CD4-positive, alpha-beta T cell (primary cell): ENCODE measurements at regions not wholly inside any gene's neighbourhood (a gene's known extent, or its start where the extent isn't known, plus 50 kb on each side); places are given as distances from the start of the nearest gene placed in this dataset.

Source experiments
- ATAC-seq: fragments of 200-7000 bp; cut with Tn5 transposase; one replicate; pipeline ENCODE4 v1.10.0; 2022; ENCODE audit warnings: mild to moderate bottlenecking; ENCODE audit not compliant: poor library complexity
- CTCF ChIA-PET: fragments of 350-600 bp; sonication (Branson Sonifier 250); formaldehyde crosslinking; loops from one replicate; lab custom pipeline; 2021; ENCODE audit warnings: antibody characterized with exemption, inconsistent platforms; lab: Charles Lee
- POLR2A ChIA-PET: fragments of 350-600 bp; sonication (Branson Sonifier 250); formaldehyde crosslinking; loops from one replicate; lab custom pipeline; 2021; ENCODE audit warnings: antibody characterized with exemption, inconsistent platforms; lab: Charles Lee
- DNase-seq, 14 experiments: peaks; one replicate each; pipeline ENCODE4 v3.0.0-alpha.2; 2013 to 2020; ENCODE audit warnings: mixed read lengths in 2 of 14
- H3K27ac ChIP-seq, 2 donors: one replicate each; pipeline versions ENCODE4 v1.5.1 to v1.7.0; 2013; ENCODE audit warnings: low read length in 2 of 2, low read depth in 1 of 2, mild to moderate bottlenecking in 1 of 2
- H3K27me3 ChIP-seq, 2 experiments: 1 replicate in 1 of 2; 2 replicates in 1 of 2; pipeline versions ENCODE4 v1.6.1 to v1.7.0; 2013; ENCODE audit warnings: low read length in 2 of 2, control low read depth in 1 of 2, mild to moderate bottlenecking in 1 of 2, moderate library complexity in 1 of 2; ENCODE audit not compliant: insufficient read depth in 2 of 2, control insufficient read depth in 1 of 2
- H3K36me3 ChIP-seq: one replicate; pipeline ENCODE4 v1.6.1; 2013; ENCODE audit warnings: low read length, control low read depth; ENCODE audit not compliant: insufficient read depth
- H3K4me1 ChIP-seq: one replicate; pipeline ENCODE4 v1.6.1; 2013; ENCODE audit warnings: low read length, control low read depth; ENCODE audit not compliant: insufficient read depth
- H3K4me3 ChIP-seq: one replicate; pipeline ENCODE4 v1.5.1; 2013; ENCODE audit warnings: mild to moderate bottlenecking, low read length, moderate library complexity
- H3K9me3 ChIP-seq, 2 experiments: 1 replicate in 1 of 2; 2 replicates in 1 of 2; pipeline versions ENCODE4 v1.6.1 to v1.7.0; 2013; ENCODE audit warnings: low read length in 2 of 2, mild to moderate bottlenecking in 2 of 2, control low read depth in 1 of 2, moderate library complexity in 1 of 2; ENCODE audit not compliant: control insufficient read depth in 1 of 2, insufficient read depth in 1 of 2
- H3K27ac Mint-ChIP-seq: one replicate; pipeline ENCODE4 v1.8.0; 2020; ENCODE audit warnings: mixed read lengths
- H3K27me3 Mint-ChIP-seq: one replicate; pipeline ENCODE4 v1.8.0; 2021; ENCODE audit warnings: mixed read lengths
- H3K36me3 Mint-ChIP-seq: one replicate; pipeline ENCODE4 v1.8.0; 2021; ENCODE audit warnings: low read depth, mixed read lengths
- H3K4me1 Mint-ChIP-seq: one replicate; pipeline ENCODE4 v1.8.0; 2021; ENCODE audit warnings: low read depth, mixed read lengths
- H3K4me3 Mint-ChIP-seq: one replicate; pipeline ENCODE4 v1.8.0; 2020; ENCODE audit warnings: mild to moderate bottlenecking, mixed read lengths
- H3K9me3 Mint-ChIP-seq: one replicate; pipeline ENCODE4 v1.8.0; 2020; ENCODE audit warnings: mixed read lengths
- intact Hi-C, 2 experiments: fragments of 100-400 bp; cut with DNase I in 1 of 2; cut with micrococcal nuclease in 1 of 2; formaldehyde crosslinking; loops; one replicate each; pipeline versions ENCODE4 v1.15.1 to v1.9.0; 2023 to 2025; cut with DNase I, micrococcal nuclease
- TF ChIP-seq, protein P1 (sequence below): fragments of 200-600 bp; IDR thresholded peaks from one replicate; pipeline ENCODE4 v1.8.0; 2022; ENCODE audit warnings: antibody characterized with exemption, mild to moderate bottlenecking

DNA sequence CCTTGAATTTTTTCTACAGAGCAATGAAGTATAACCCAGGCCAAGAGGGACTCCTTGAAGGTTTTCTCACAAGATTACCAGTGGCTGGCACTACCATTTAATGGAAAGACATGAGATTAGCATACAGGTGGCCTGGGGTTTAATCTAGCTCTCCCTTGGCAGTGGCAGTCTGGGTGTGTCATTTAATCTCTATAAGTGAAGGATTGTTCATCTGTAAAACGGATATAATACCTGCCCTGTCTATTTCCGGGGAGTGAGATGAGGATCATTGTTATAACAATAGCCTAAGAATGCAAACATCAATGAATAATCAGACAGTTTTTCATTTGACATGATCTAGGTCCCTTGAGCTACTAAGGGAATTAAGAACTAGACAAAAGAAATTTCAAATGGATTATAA lies 168.7 kb upstream of the CPNE8 start:
- no peaks in the 10 kb centered on the region for H3K36me3 ChIP-seq
- CTCF ChIA-PET, result no interaction called here
- Mint-ChIP-seq H3K9me3 (no peaks in the 10 kb centered on the region), H3K27ac (no peak overlapping the region), H3K4me1 (no peaks in the 10 kb centered on the region), H3K4me3 (no peak overlapping the region), H3K27me3 (no peaks in the 10 kb centered on the region), H3K36me3 (no peaks in the 10 kb centered on the region)
- no peak overlapping the region for H3K4me3 ChIP-seq
- no peaks in the 10 kb centered on the region for H3K27me3 ChIP-seq
- no peaks in the 10 kb centered on the region for H3K4me1 ChIP-seq
- TF ChIP-seq, protein P1, sequence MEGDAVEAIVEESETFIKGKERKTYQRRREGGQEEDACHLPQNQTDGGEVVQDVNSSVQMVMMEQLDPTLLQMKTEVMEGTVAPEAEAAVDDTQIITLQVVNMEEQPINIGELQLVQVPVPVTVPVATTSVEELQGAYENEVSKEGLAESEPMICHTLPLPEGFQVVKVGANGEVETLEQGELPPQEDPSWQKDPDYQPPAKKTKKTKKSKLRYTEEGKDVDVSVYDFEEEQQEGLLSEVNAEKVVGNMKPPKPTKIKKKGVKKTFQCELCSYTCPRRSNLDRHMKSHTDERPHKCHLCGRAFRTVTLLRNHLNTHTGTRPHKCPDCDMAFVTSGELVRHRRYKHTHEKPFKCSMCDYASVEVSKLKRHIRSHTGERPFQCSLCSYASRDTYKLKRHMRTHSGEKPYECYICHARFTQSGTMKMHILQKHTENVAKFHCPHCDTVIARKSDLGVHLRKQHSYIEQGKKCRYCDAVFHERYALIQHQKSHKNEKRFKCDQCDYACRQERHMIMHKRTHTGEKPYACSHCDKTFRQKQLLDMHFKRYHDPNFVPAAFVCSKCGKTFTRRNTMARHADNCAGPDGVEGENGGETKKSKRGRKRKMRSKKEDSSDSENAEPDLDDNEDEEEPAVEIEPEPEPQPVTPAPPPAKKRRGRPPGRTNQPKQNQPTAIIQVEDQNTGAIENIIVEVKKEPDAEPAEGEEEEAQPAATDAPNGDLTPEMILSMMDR, result no peak
- H3K27ac ChIP-seq, result no peak overlapping the region
- no peaks in the 10 kb centered on the region for H3K9me3 ChIP-seq
- POLR2A ChIA-PET, result no interaction called here
- no peak for ATAC-seq
- intact Hi-C loops, result no loop called here
- no peak for DNase-seq

DNA sequence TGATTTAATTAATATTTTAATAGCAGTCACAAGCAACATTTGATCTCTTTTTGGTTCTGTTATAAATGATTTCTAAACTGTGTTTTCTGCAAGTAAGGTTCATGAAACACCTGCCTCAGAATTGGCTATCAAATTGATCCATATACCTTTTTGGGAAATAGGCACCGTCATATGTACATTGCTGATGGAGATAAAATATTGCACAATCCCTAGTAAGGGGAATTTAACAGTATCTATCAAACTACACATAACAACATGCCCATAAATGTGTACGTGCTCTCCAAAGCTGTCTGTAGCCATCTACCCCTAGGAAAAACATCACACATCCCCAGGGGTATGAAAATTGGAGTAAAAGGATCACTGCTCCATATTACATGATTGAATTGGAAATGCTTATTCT lies 167.3 kb upstream of the CPNE8 start:
- no peaks in the 10 kb centered on the region for H3K27me3 Mint-ChIP-seq
- no peaks in the 10 kb centered on the region for H3K9me3 Mint-ChIP-seq
- no peaks in the 10 kb centered on the region for H3K9me3 ChIP-seq
- H3K27ac Mint-ChIP-seq, result no peak overlapping the region
- TF ChIP-seq, protein P1, result no peak
- no peak overlapping the region for H3K27ac ChIP-seq
- no peak overlapping the region for H3K4me3 ChIP-seq
- H3K36me3 Mint-ChIP-seq, result no peaks in the 10 kb centered on the region
- no peaks in the 10 kb centered on the region for H3K4me1 Mint-ChIP-seq
- POLR2A ChIA-PET, result no interaction called here
- intact Hi-C loops, result no loop called here
- DNase-seq (no peak), ATAC-seq (no peak)
- H3K4me1 ChIP-seq, result no peaks in the 10 kb centered on the region
- no peaks in the 10 kb centered on the region for H3K27me3 ChIP-seq
- H3K36me3 ChIP-seq, result no peaks in the 10 kb centered on the region
- CTCF ChIA-PET, result no interaction called here
- H3K4me3 Mint-ChIP-seq, result no peak overlapping the region

DNA sequence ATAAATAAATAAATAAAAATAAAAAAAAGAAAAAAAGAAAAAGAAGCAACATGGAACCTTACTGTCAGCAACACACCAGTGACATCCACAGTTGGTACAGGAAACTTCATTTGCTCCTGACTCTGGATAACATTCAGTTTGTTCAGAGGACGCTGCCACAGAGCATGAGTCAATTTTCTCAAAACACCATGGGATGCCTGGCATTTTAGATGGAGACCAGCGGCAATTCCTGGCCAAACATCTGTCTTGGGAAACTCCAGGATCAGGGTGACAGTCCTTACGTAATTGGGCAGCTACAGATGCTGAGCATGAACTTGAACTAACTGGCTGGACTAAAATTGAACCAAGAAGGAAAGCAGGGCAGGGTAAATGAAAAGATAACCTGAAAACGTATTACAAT lies 166.2 kb upstream of the CPNE8 start:
- no peaks in the 10 kb centered on the region for H3K27me3 Mint-ChIP-seq
- H3K4me3 Mint-ChIP-seq, result no peak overlapping the region
- TF ChIP-seq, protein P1, result no peak
- H3K27ac Mint-ChIP-seq, result no peak overlapping the region
- ATAC-seq (no peak), DNase-seq (no peak)
- H3K9me3 Mint-ChIP-seq, result no peaks in the 10 kb centered on the region
- Histone ChIP-seq H3K36me3 (no peaks in the 10 kb centered on the region), H3K4me3 (no peak overlapping the region), H3K27me3 (no peaks in the 10 kb centered on the region), H3K4me1 (no peaks in the 10 kb centered on the region), H3K9me3 (no peaks in the 10 kb centered on the region), H3K27ac (no peak overlapping the region)
- ChIA-PET POLR2A (no interaction called here), CTCF (no interaction called here)
- intact Hi-C loops, result no loop called here
- H3K36me3 Mint-ChIP-seq, result no peaks in the 10 kb centered on the region
- H3K4me1 Mint-ChIP-seq, result no peaks in the 10 kb centered on the region
